GM19238 (cell line): ENCODE measurements at regions not wholly inside any gene's neighbourhood (a gene's known extent, or its start where the extent isn't known, plus 50 kb on each side); places are given as distances from the start of the nearest gene placed in this dataset.

Source experiments
- DNase-seq: peaks from one replicate; pipeline ENCODE4 v3.0.0; 2011; ENCODE audit warnings: low spot score; ENCODE audit not compliant: insufficient read length

DNA sequence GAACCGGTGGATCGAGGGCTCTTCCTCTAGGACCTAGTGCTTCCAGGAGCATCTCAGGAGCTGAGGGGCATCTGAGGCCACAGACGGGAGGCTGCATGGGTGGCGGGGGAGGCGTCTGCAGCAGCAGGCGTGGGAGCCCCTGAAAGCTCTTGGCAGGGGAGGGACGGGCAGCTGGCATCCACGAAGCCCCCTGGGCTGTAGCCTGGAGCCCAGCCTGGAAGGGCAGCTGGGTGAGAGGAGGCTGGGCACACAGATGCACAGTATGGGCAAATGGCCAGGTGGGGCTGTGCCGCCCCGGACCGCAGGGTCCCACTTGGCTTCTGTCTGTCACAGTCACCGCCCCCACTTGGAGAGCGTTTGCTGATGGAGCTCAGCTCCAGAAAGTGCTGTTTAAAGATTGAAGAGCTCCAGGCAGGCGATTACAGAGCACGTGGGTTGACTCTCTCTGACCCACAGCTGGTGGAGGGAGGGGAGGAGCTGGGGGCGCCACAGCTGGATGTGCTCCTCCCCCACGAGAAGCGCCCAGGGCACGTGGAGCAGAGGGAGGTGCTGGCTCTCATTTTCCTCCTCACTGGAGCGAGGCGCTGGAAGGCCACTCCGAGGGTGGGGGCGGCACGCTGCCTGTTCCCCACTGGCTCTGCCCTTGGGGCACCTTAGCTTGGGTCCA, 155.0 kb upstream of the C14orf180 start:
- no peak for DNase-seq

DNA sequence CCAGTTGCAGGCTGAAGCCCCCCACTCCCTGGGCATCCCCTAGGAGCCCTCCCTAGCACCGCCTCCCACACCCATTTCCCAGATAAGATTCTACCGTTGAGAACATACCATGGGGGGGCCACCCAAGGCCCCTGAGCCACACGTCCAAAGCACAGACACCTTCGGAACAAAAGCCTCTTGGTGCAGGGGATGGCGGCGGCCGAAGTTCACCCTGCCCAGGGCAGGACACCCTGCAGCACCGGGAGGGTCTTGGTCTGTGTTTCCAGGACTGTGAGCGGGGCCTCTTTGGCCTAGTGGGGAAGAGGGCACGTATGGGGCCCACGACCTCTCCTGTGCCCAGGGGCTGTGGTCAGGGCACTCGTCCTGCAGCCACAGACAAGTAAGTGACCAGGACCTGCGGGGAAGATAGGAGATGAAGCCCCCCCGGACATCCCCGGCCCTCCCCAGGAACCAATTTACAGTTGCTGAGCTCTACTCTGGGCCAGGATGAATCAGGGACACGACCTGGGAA, 154.3 kb upstream of the C14orf180 start:
- no peak for DNase-seq

DNA sequence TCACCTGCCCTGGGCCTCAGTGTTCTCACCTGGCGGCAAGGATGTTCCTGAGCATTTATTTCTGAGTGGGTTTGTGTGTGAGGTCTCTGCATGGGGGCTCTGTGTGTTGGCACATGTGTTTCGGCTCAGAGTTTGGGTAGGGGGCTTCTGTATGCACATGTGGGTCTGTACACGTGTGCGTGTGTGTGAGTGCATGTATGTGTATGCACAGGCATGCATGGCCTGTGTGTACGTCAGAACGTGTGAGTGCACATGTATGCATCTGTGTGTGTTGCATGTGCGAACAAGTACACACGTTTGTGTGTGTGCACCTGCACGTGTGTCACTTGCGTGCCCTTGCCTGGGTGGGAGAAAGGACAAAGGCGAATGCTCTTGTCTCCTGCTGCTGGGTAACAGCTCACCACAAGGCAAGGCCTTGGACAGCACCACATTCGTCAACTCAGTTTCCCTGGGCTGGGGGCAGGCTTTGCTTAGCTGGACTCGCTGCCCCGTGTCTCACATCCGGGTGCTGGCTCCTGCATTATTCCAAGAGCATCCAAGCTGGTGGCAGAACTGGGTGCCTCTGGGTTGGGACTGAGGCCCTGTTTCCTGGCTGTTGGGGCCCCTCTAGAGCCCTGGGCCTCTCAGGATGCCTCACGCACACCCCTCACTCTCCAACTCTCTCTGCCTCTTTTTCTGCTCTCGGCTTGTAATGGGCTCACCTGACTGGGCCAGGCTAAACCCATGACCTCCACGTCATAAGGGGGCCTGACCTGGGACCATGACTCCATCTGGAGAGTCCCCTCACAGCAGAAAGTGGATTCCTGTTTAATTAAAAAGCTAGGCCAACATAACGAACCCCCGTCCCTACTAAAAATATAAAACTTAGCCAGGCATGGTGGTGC, 153.6 kb upstream of the C14orf180 start:
- no peak for DNase-seq

DNA sequence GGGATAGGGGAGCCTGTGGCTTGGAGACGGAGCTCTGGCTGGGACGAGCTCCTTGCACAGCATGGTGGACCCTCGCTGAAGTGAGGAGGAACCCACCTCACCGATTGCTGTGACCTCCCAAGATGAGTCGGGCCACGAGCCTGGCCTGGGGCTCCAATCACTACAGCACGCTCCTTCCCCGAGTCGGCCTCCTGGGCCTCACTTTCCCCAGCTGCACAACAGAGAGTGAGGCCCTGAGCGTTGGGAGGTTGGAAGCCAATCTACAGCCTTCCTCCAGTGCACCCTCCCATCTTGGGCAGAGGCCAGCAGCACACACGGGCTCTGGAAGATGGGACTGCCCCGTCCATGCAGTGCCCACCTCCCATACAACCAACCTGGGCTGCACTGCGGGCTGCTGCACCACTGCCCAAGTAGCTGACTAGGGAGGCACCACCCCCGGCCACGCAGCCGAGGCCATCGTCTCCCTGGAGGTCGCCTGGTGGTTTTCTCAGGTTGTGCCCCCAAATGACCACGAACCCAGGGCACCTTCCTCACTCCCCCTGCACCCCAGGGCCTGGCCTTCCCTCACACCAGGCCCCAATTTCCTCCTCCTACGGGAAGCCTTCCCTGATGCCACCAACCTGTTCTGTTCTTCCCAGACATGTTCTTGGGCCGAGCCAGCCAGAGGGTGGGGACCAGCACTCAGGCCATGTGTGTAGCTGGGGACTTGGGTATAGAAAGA, 152.3 kb upstream of the C14orf180 start:
- DNase-seq, result no peak

DNA sequence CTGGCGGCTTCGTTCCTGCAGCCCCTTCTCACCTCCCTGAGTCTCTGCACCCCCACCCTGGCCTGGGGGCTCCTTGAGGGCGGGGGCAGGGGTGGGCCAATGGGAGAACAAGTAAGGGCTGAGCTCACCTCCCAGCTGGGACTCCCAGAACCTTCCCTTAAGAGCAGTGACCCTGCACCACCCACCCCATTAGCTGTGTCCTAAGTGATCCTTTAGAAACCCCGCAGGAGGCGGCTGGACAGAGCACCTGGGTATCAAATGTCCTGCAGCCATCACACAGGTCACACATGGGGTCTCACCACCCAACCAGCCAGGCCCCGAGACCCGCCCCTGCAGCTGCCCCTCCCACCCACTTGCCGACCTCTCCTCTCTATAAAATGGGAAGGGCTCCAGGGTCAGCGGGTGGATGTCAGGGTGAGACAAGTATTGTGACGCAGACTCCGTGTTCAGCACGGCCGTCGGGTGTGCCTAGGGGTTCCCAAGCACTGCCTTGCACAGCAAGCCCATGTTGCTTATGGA, 151.2 kb upstream of the C14orf180 start:
- no peak for DNase-seq

DNA sequence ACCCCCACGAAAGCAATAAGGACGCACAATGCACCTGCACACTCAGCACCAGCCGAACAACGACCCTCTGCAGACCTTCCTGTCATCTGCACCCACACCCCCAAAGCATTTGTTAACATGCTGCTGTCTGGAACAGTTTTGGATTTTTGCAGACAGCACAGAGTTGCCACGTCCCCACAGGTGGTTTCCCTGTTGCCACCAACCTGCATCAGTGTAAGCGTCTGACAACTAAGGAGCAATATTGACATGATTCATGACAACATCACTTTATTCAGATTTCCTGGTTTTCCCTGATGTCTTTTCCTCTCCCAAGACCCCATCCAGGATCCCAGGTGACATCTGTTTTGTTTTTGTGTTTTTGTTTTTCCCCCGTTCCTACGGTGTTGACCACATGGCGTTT, 150.7 kb upstream of the C14orf180 start:
- no peak for DNase-seq

DNA sequence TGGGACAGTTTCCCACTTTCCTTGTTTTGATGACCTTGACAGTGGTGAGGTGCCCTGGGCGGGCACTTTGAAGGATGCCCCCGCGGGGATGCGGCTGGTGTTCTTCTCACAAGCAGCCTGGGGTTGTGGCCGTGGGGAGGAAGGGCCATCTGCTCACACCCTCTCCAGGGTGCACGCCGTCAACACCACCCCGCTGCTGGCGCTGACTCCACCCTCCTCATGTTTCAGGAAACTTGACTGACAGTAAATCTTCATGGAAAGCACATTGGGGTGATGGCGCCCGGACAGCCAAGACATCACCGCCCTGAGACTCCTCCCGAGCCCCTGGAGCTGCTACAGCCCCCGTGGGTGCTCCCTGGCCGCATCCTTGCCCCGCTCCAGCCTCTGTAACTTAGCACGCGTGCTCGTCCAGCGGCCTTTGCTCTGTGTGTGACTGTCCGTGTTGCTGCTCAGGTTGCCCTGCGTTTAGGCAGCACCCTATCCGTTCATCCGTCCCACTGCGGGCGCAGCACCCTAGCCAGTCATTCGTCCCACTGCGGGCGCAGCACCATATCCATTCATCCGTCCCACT, 150.2 kb upstream of the C14orf180 start:
- DNase-seq, result no peak

DNA sequence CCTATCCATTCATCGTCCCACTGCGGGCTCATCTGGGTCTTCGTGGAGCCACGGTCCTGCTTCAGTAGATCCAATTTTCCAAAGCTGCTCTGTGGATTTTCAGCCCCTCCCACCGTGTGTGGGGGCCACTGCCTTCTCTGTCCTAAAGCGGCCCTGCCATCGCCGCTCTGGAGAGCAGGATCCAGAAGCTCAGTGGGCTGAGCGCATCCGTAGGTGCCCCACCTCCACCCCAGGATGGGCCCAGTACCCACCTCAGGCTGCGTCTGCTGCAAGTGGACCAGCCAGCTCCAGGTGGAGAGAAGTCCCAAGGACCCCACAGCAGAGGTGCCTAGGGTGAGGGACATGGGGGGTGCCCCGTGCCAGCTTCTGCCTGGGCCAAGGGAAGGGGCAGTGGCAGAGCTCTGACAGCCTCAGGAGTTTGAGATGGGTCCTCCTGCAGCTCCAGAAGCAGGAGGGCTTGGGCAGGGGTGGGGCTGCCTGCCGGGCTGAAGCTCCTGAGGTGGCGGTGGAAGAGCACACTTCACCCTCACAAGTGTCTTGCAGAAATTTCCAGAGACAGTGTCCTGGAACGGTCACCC, 148.1 kb upstream of the C14orf180 start:
- DNase-seq, result no peak

DNA sequence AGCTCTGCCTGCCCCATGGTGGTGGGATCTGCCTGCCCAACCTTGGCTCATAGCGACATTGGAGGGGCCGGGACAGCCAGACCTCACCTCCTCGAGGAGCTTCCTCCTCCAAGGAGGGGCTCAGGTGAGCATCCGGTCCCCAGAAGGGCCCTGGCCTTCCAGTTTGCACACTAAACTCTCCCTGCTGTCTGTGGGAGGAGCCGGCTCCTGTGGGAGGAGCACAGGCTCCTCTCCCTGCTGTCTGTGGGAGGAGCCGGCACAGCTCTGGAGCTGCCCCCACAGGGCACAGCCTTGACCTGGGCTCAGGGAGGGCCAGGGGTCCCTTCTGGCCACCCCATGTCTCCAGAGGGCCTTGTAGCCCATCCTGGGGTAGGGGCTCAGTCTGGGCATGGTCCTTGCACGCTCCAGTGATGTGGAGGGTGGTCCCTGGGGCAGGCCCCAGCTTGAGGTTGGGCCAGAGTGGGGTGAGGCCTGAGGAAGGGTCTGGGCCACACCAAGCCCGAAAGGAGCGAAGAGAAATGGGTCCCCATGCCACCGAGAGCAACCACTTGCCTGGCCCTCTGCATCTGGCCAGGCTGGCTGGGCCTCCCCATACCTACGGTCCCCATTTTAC, 147.5 kb upstream of the C14orf180 start:
- no peak for DNase-seq

DNA sequence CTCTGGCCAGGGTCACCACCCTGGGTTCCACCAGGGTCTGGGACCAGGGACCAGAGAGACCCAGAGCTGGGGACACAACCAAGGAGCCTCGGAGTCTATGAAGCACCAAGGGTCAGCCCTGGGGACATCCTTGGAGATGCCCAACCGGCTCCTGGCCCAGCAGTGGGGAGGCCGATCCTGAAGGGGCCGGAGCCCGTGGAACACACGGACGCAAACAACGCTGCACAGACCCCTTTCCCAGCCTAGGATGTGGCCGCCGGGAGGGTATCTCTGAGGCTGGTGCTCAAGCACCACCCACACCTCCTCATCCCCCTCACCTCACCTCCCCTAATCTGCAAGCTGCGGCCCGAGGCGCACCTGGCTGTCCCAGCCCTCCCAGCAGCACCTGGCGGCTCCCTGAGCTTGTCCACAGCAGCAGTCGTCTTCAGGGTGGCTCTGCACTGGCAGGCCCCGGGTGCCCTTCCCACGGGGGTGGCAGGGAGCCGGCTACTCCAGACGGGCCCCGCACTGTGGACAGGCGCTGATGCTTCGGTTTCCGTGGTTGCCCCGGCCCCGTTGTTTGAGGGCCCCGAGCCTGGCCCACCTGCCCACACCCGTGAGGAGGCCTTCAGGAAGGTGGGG, 146.8 kb upstream of the C14orf180 start:
- DNase-seq, result no peak

DNA sequence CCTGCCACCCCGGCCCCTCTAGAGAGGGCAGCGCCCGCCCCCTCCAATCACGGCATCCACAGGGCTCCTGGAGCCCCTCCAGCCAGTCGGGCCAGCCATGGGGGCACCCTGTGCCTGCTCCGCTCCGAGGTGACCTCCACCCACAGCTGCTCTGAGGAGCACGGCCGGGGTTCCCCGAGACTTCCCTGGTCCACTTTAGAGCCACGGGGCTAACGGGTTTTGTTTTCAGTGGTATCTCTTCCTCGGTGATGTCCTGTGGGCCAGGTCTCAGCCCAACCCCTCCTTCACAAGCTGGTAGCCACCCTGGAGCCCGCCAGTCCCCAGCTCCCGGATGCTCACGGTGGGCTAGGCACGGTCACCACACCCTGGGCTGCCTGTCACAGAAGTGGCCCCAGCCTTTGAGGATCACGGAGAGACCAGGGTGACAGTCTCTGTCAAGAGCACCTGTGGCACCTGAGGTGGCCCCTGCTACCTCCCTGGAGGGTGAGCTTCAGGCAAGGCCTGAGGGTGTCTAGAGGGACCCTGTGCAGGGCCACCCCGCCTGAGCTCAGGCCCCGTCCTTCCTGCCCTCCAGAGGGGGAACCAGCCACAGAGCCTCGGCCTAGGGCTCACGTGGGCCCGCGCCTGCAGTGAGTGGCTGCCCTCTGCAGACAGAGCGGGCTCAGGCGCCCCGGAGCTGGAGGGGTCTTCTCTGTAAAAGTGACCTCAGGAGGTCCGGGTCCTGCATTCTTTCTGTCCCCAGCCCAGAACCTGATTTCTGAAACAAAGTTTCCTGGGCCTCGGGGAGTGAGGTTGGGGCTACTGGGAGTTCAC, 146.0 kb upstream of the C14orf180 start:
- no peak for DNase-seq

DNA sequence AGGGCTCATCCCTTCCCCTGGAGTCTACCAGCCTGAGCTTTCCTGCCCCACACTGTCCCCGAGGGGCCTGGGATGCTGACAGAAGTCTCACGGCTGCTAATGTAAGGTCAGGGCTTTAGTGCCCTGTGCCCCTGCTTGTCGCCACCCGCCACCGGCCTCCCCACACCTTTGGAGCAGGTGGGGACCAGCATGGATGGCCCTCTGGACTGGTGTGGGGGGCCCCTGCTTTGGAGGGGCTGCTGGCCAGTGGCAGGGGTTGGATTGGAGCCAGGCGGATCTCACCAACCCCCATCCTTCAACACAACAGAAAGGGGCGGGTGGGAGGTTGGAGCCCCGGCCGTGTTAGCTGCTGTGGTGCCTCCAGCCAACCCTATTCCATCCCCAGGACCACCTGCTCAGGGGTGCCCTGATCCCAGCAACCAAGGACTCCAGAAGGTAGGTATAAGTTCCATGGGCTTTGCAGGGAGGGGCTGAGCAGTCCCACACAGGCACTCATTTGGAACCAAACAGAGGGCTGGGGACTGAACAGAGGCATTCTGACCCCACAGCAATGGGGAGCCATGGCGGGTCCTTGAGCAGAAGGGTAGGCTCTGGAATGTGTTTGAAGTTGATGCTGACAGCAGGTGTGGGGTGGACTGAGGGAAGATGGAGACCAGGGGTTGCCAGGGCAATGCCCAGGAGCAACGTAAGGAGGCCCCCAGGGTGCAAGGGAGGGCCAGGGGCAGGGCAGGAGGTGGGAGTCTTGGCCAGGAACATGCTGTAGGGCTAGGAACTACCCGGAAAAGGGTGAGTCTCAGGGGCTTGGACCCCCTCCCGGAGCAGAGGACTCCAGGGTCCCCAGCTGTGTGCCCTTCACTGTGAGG, 145.1 kb upstream of the C14orf180 start:
- DNase-seq, result no peak

DNA sequence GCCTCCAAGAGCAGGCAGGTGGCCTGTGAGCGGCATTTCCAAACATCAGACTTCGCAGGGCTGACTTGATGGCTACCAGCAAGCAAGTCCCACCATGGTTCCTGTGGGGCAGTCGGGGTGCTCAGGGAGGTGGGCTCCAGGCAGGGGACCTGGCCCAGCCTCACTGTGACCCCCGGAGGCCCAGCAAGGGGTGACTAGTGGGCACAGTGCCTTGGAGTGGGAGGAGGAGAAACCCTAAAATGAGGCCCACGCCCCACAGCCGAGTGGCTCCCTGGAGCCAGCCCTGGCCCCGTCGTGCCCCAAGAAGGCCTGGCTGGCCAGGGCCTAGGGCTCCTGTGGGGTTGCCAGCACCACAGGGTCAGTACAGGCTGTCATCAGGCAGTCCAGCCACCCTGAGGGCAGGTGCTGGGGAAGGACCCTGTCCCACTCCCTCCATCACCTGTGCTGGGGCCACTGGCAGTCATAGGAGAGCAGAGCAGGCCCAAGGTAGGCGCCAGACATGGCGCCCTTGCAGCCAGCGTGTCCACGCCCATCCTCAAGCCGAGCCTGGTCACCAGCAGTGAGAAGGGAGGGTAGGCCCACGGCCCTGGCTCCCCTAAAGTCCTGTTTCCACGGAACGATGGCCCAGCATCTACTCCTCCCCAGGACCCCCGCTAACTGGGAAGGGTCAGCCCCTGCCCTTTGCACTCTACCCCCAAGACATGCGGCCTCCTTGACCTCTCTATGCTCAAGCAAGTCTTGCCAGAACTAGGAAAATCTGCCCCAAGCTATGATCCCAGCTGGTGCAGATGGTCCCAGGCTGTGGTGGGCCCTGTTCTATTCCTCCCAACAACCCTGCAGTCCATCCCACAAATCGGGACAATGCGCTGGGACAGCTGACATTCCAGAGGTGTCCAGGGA, 144.2 kb upstream of the C14orf180 start:
- DNase-seq, result no peak

DNA sequence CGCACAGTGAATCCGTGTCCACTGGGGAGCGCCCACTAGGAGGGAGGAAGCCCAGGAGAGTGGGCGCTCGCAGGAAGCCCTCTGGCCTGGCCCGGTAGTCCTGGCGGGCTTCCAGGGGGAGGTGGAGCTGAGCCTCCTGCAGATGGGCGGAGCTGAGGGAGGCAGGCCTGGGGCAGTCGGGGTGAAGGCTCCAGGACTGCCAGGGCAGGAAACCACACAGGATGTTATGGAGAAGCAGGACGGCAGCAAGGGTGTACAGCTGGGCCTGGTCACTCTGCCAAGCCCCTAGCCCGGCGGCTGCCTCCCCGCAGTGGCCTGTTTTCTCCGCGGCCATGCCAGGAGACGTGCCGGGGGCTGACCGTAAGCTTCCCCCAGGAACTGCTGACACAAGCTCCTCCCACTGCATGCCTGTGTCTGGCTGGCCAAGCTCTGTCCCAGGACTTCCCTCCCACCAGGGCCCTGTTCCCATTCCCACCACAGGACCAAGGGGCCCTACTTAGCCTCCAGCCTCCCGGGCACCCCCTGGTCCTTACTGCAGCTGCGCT, 143.4 kb upstream of the C14orf180 start:
- DNase-seq, result peak; percentile 39

DNA sequence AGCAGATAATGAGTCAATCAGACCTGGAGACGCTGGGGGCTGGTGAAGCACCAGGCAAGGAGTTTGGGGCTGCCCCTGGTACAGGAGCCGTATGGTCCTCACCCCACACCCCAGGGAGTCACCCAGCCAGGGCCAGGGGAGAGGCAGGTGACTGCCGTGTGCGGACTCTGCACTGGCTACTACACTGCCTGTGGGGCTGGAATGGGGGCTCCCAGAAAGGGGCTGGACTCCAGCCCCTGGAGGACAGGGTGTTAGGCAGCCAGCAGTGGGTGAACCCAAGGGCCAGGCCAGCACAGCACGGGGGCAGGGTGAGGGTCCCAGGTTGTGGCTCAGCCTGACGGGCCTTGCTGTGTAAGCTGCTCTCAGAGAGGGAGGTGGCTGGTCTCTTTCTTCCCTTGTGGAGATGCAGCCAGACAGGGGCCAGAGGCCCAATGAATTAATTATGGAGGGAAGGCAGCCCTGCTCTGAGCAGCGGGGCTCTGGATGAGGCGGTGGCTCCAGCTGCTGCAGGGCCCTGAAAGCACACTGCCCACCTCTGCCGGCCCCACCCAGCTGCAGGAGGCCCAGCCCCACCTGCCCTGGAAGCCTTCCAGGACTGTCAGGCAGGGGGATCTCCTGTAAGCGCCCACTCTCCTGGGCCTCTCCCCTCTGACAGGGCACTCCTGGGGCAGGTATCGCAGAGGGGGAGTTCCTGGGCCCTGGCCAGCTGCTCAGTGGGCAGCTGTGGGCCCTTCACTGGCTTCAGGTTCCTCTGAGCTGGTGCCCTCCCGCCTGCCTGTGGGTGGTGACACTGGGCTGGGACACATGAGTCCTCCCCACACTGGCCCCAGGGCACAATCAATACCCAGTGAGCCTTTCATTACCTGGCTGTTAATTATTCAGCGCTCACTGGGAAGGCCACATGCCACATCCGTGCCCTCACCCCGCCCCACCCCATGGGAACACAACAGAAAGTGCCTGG, 142.5 kb upstream of the C14orf180 start:
- no peak for DNase-seq

DNA sequence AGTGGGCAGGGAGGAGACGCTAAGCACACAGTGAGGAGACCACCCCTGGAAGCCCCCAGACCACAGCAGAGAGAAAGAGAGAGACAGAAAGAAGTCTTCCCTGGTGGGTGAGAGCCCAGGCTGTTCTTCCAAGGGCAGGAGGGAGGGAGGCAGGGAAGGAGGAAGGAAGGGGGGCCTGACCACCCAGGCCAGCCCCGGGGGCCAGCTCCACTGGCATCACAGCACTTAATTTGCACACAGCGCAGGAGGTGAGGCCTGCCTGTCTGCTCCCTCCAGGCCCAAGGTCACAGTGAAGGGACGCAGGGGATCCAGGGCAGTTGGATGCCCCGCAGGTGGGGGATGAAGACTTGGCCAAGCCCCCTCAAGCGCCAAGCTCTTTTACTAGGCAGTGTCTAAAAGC, 141.9 kb upstream of the C14orf180 start:
- DNase-seq, result no peak
